Endothelial cell of umbilical vein (primary cell): ENCODE measurements at regions not wholly inside any gene's neighbourhood (a gene's known extent, or its start where the extent isn't known, plus 50 kb on each side); places are given as distances from the start of the nearest gene placed in this dataset.
A peak's percentile ranks its signal among the peaks of the same experiment; 100 is the strongest.

Source experiments
- BruUV-seq: library from RNA; stranded (reverse); fragments of 400-500 nt; replicated peaks from 2 replicates; lab custom pipeline; 2021; lab: Mats Ljungman, UMichigan
- CTCF ChIA-PET: fragments of 300-600, 350-600 bp; sonication (Branson Sonifier 250); formaldehyde crosslinking; loops from one replicate; lab custom pipeline; 2021; ENCODE audit warnings: antibody characterized with exemption, inconsistent platforms; lab: Charles Lee
- POLR2A ChIA-PET: fragments of 300-600, 350-600 bp; sonication (Branson Sonifier 250); formaldehyde crosslinking; loops from one replicate; lab custom pipeline; 2021; ENCODE audit warnings: antibody characterized with exemption, inconsistent platforms; lab: Charles Lee
- DNase-seq: peaks from one replicate; pipeline ENCODE4 v3.0.0-alpha.2; 2011; ENCODE audit warnings: low read depth, low spot score
- FAIRE-seq: peaks from 2 replicates; lab custom pipeline; 2011; peaks lifted over from hg19 to GRCh38; lab: Jason Lieb, UNC
- H2AFZ ChIP-seq: 2 replicates; pipeline ENCODE4 v1.6.0; 2012; ENCODE audit warnings: low read depth, low read length, control low read depth, inconsistent platforms
- H3K27ac ChIP-seq: 2 replicates; pipeline ENCODE4 v1.5.1; 2011; ENCODE audit warnings: low read depth, mild to moderate bottlenecking, control low read depth, low read length, moderate library complexity; ENCODE audit not compliant: insufficient read depth
- H3K27me3 ChIP-seq, 2 experiments: 2 replicates each; pipeline versions ENCODE4 v1.6.0 to v1.6.1; 2011; ENCODE audit warnings: low read length in 2 of 2, mixed read lengths in 1 of 2; ENCODE audit not compliant: control insufficient read depth in 2 of 2, insufficient read depth in 2 of 2
- H3K36me3 ChIP-seq, 2 experiments: 2 replicates in 1 of 2; 3 replicates in 1 of 2; pipeline ENCODE4 v1.5.1; 2011; ENCODE audit warnings: low read length in 2 of 2, mild to moderate bottlenecking in 1 of 2, moderate library complexity in 1 of 2; ENCODE audit not compliant: control insufficient read depth in 2 of 2, insufficient read depth in 2 of 2; ENCODE audit errors: extremely low read depth in 1 of 2
- H3K4me1 ChIP-seq: 3 replicates; pipeline ENCODE4 v1.5.1; 2011; ENCODE audit warnings: mild to moderate bottlenecking, low read length; ENCODE audit not compliant: control insufficient read depth, insufficient read depth; ENCODE audit errors: extremely low read depth
- H3K4me2 ChIP-seq: 2 replicates; pipeline ENCODE4 v1.6.1; 2011; ENCODE audit warnings: low read length, control low read depth, mixed read lengths; ENCODE audit not compliant: insufficient read depth
- H3K4me3 ChIP-seq, 3 experiments: fragments of 200-600 bp in 1 of 3; sonication (generic), shearing (Covaris generic) in 1 of 3; replicated peaks in 1 of 3; 2 replicates each; pipeline ENCODE4 v1.5.1; 2011 to 2016; ENCODE audit warnings: control low read depth in 3 of 3, low read length in 3 of 3, mild to moderate bottlenecking in 2 of 3, inconsistent platforms in 1 of 3, low read depth in 1 of 3, moderate library complexity in 1 of 3; ENCODE audit not compliant: insufficient read depth in 1 of 3
- H3K79me2 ChIP-seq: 2 replicates; pipeline ENCODE4 v1.6.0; 2012; ENCODE audit warnings: low read length, inconsistent platforms; ENCODE audit not compliant: control insufficient read depth, insufficient read depth
- H3K9ac ChIP-seq: replicated peaks from 2 replicates; pipeline ENCODE3; 2011; ENCODE audit warnings: low read length, control low read depth; ENCODE audit not compliant: insufficient read depth; ENCODE audit errors: extremely low read depth
- H3K9me1 ChIP-seq: replicated peaks from 3 replicates; pipeline ENCODE4 v1.6.0; 2011; ENCODE audit warnings: mild to moderate bottlenecking, low read length; ENCODE audit not compliant: control insufficient read depth, insufficient read depth; ENCODE audit errors: extremely low read depth
- H3K9me3 ChIP-seq: replicated peaks from 2 replicates; pipeline ENCODE4 v1.5.1; 2012; ENCODE audit warnings: low read length, inconsistent platforms; ENCODE audit not compliant: control insufficient read depth, insufficient read depth
- H4K20me1 ChIP-seq: replicated peaks from 2 replicates; pipeline ENCODE3; 2011; ENCODE audit warnings: mild to moderate bottlenecking, low read length; ENCODE audit not compliant: control insufficient read depth, insufficient read depth; ENCODE audit errors: extremely low read depth
- EZH2 ChIP-seq: IDR thresholded peaks from 2 replicates; pipeline ENCODE4 v1.6.1; 2012; ENCODE audit warnings: borderline replicate concordance, low read depth, mild to moderate bottlenecking, moderate library complexity, low read length, inconsistent platforms; ENCODE audit not compliant: severe bottlenecking
- FOS ChIP-seq: IDR thresholded peaks from 2 replicates; pipeline ENCODE4 v1.6.1; 2011; ENCODE audit warnings: mild to moderate bottlenecking, low read length, moderate library complexity, borderline replicate concordance; ENCODE audit not compliant: insufficient read depth
- GATA2 ChIP-seq: IDR thresholded peaks from 2 replicates; pipeline ENCODE4 v1.7.0; 2011; ENCODE audit warnings: low read depth, mild to moderate bottlenecking, moderate library complexity, mixed read lengths, low read length; ENCODE audit not compliant: insufficient read length, insufficient read depth
- JUN ChIP-seq: IDR thresholded peaks from 2 replicates; pipeline ENCODE4 v1.6.1; 2011; ENCODE audit warnings: borderline replicate concordance, low read depth; ENCODE audit not compliant: insufficient read length, insufficient read depth
- MYC ChIP-seq: IDR thresholded peaks from one replicate; pipeline ENCODE4 v1.6.1; 2011; ENCODE audit warnings: mild to moderate bottlenecking, low read depth, low read length
- POLR2A ChIP-seq: IDR thresholded peaks from 2 replicates; pipeline ENCODE4 v1.6.1; 2012; ENCODE audit warnings: low read depth, mild to moderate bottlenecking, control low read depth, low read length
- POLR2AphosphoS5 ChIP-seq: IDR thresholded peaks from 2 replicates; pipeline ENCODE4 v1.6.1; 2012; ENCODE audit warnings: low read depth, mild to moderate bottlenecking, control low read depth, low read length, moderate library complexity; ENCODE audit not compliant: insufficient read depth
- dilution Hi-C: fragments of 300-500 bp; cut with MboI; formaldehyde crosslinking; loops from one replicate; pipeline ENCODE4 v1.15.0; 2019; ENCODE audit warnings: low sequenced_read_pairs; ENCODE audit not compliant: extremely low pct_ligation_motif_present
- intact Hi-C: fragments of 100-400 bp; cut with micrococcal nuclease; formaldehyde crosslinking; loops from one replicate; pipeline ENCODE4 v1.10.0; 2022
- TF ChIP-seq, protein P1 (sequence below), 2 donors: IDR thresholded peaks; 1 replicate in 1 of 2; 2 replicates in 1 of 2; pipeline ENCODE4 v1.5.1; 2011; ENCODE audit warnings: low read length in 2 of 2, mild to moderate bottlenecking in 2 of 2, moderate library complexity in 2 of 2, control low read depth in 1 of 2, inconsistent platforms in 1 of 2, low read depth in 1 of 2; ENCODE audit not compliant: insufficient read depth in 1 of 2; ENCODE audit errors: extremely low read depth in 1 of 2
- TF ChIP-seq, protein P2 (sequence below): IDR thresholded peaks from 2 replicates; pipeline ENCODE4 v1.6.1; 2011; ENCODE audit not compliant: insufficient read depth, insufficient read length

DNA sequence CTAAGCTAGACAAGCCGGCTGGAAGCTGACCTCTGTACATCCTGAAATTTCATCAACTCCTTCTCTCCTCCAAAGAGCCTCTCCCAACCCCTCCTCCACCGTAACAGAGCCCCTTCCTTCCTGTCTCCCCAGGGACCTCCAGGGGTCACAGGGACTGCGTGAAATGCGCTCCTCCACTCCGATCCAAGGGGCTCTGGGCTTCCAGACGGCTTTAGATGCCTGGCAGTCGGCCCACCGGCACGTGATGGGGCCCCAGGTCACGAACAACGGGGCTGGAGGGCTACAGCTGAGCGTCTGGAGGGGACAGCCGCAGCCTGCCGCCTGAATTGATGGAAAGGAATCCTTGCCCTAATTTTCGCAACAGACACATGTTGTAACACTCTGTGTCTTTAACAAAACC is 264.1 kb downstream of the MN1 start:
- FAIRE-seq (no peak), DNase-seq (peak; percentile 48)
- H3K4me1 ChIP-seq = peaks cover 2% of the 10 kb centered on the region
- ChIA-PET CTCF (interaction anchor here (1.4 to 2.2 kb wide), 2 partner anchors 11 to 48 kb away, joined by 3 to 8 read pairs; no protein-coding TSS in a partner anchor), POLR2A (no interaction called here)
- H3K4me3 ChIP-seq = no peak overlapping the region
- TF ChIP-seq, protein P1, sequence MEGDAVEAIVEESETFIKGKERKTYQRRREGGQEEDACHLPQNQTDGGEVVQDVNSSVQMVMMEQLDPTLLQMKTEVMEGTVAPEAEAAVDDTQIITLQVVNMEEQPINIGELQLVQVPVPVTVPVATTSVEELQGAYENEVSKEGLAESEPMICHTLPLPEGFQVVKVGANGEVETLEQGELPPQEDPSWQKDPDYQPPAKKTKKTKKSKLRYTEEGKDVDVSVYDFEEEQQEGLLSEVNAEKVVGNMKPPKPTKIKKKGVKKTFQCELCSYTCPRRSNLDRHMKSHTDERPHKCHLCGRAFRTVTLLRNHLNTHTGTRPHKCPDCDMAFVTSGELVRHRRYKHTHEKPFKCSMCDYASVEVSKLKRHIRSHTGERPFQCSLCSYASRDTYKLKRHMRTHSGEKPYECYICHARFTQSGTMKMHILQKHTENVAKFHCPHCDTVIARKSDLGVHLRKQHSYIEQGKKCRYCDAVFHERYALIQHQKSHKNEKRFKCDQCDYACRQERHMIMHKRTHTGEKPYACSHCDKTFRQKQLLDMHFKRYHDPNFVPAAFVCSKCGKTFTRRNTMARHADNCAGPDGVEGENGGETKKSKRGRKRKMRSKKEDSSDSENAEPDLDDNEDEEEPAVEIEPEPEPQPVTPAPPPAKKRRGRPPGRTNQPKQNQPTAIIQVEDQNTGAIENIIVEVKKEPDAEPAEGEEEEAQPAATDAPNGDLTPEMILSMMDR (IDR thresholded peaks at IDR 0.05; ENCODE audit: extremely low read depth in 1 of 2, insufficient read depth in 1 of 2, low read depth in 1 of 2, low read length in 2 of 2) = no peak
- TF ChIP-seq POLR2AphosphoS5 (no peak), GATA2 (no peak), FOS (no peak), MYC (no peak), POLR2A (no peak), JUN (no peak), EZH2 (no peak)
- TF ChIP-seq, protein P2, sequence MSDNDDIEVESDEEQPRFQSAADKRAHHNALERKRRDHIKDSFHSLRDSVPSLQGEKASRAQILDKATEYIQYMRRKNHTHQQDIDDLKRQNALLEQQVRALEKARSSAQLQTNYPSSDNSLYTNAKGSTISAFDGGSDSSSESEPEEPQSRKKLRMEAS = no peak
- no peak overlapping the region for H3K27ac ChIP-seq
- H2AFZ ChIP-seq = peak overlapping the region; percentile 19
- H3K36me3 ChIP-seq = no peaks in the 10 kb centered on the region
- no peaks in the 10 kb centered on the region for H3K79me2 ChIP-seq
- H3K9me1 ChIP-seq = no peaks in the 10 kb centered on the region
- intact Hi-C loops = no loop called here
- peaks cover 0 to 1% of the 10 kb centered on the region in 2 experiments for H3K27me3 ChIP-seq
- no peak overlapping the region for H3K9ac ChIP-seq
- H3K9me3 ChIP-seq = no peaks in the 10 kb centered on the region
- dilution Hi-C loops = no loop called here
- H3K4me2 ChIP-seq = no peak overlapping the region
- H4K20me1 ChIP-seq = no peaks in the 10 kb centered on the region
- no TSS peak for BruUV-seq
